OCI-LY7 (cell line): ENCODE measurements at regions not wholly inside any gene's neighbourhood (a gene's known extent, or its start where the extent isn't known, plus 50 kb on each side); places are given as distances from the start of the nearest gene placed in this dataset.

Source experiments
- CTCF ChIP-seq: fragments of 200-600 bp; sonication (generic); conservative IDR thresholded peaks from 2 replicates; pipeline ENCODE4 v1.5.1; 2014; ENCODE audit warnings: mild to moderate bottlenecking, antibody characterized with exemption, low read length, moderate library complexity, mixed read lengths
- EZH2phosphoT487 ChIP-seq: fragments of 200-600 bp; sonication (generic); IDR thresholded peaks from 2 replicates; pipeline ENCODE4 v1.6.1; 2018; ENCODE audit warnings: low read depth, borderline replicate concordance, mild to moderate bottlenecking, mixed run types, antibody characterized with exemption, low read length, moderate library complexity, mixed read lengths

DNA sequence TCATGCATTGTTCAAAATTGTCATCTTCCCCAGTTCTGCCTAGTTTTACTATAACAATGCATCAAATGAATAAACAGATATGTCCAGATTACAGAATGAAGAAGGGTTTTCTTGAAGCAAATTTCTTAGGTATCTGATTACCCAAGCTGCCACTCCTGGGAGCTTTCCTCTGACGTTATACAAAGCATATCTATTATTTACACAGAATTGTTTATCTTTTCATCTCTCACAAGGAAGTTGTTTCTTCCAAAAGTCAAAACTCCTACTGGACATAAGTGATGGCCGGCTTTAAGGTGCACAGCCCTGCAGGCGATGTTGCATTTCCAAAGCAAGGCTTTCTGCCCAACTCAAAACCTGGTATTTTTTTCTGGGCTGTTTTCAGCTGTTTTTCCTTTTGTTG lies 73.4 kb upstream of the ANKH start:
- TF ChIP-seq CTCF (no peak), EZH2phosphoT487 (no peak)
